ENCODE measurements at regions not wholly inside any gene's neighbourhood (a gene's known extent, or its start where the extent isn't known, plus 50 kb on each side); places are given as distances from the start of the nearest gene placed in this dataset.

GRCh38 chr2:104179644-104180043 is 674.3 kb upstream of the POU3F3 start:
- Histone ChIP-seq H3K4me1 (ENCODE audit: control insufficient read depth in 2 of 2, insufficient read depth in 2 of 2, low read length in 1 of 2) (no peaks in the 10 kb centered on the region), H3K9me3 (ENCODE audit: control insufficient read depth in 2 of 2, insufficient read depth in 1 of 2, low read depth in 1 of 2, low read length in 1 of 2) (peaks cover 3 to 7% of the 10 kb centered on the region in 2 donors), H3K27me3 (ENCODE audit: control insufficient read depth in 1 of 2, insufficient read depth in 2 of 2, low read length in 2 of 2) (no peaks in the 10 kb centered on the region), H3K4me3 (ENCODE audit: low read depth in 1 of 2, low read length in 2 of 2) (no peak overlapping the region), H3K27ac (ENCODE audit: low read depth in 2 of 2, low read length in 1 of 2) (no peak overlapping the region), H3K36me3 (ENCODE audit: control insufficient read depth in 2 of 2, insufficient read depth in 2 of 2, low read length in 1 of 2) (no peaks in the 10 kb centered on the region)
- 97 to 98% methylated on average over 1 of the region's 1 CpG for WGBS, 2 donors

DNA sequence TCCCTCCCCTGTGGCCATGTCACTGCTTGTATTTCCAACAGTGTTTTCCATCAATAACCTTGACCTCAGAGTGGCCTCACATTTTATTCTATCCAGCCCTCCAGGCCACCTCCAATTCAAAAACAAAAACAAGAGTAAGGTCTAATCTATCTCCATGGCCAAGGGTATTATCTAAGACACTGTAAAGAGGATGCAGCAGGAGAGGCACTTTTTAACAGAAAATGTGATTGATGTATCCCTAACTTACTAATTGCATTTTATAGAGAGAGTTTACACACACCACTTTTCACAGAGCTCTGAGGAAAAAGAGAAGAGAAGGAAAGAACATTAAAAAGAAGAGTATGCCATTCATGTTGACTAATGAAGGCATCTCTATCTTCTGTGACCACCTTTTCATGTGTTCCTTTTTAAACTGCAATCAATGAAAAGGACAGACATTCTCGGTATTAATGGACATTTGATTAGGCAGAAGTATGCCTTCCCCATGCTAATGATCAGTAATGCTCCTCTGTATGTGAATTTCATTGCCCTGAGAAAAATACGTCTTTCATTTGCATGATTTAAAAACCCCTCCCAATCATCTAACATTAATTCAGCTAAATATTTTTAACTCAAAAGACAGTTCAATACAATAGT is 653.3 kb upstream of the POU3F3 start:
- H3K4me1 ChIP-seq (ENCODE audit: control insufficient read depth in 2 of 2, insufficient read depth in 2 of 2, low read length in 1 of 2) = no peaks in the 10 kb centered on the region
- H3K27ac ChIP-seq (ENCODE audit: low read depth in 2 of 2, low read length in 1 of 2) = no peak overlapping the region
- H3K9me3 ChIP-seq (ENCODE audit: control insufficient read depth in 2 of 2, insufficient read depth in 1 of 2, low read depth in 1 of 2, low read length in 1 of 2) = no peaks in the 10 kb centered on the region
- no peaks in the 10 kb centered on the region for H3K36me3 ChIP-seq (ENCODE audit: control insufficient read depth in 2 of 2, insufficient read depth in 2 of 2, low read length in 1 of 2)
- WGBS, 2 donors = 71 to 82% methylated on average over 2 of the region's 2 CpGs
- no peaks in the 10 kb centered on the region for H3K27me3 ChIP-seq (ENCODE audit: control insufficient read depth in 1 of 2, insufficient read depth in 2 of 2, low read length in 2 of 2)
- no peak overlapping the region for H3K4me3 ChIP-seq (ENCODE audit: low read depth in 1 of 2, low read length in 2 of 2)

- no peaks in the 10 kb centered on the region for H3K27me3 ChIP-seq (ENCODE audit: control insufficient read depth in 1 of 2, insufficient read depth in 2 of 2, low read length in 2 of 2)
- no peak overlapping the region for H3K4me3 ChIP-seq (ENCODE audit: low read depth in 1 of 2, low read length in 2 of 2)
- H3K27ac ChIP-seq (ENCODE audit: low read depth in 2 of 2, low read length in 1 of 2) = no peak overlapping the region
- H3K9me3 ChIP-seq (ENCODE audit: control insufficient read depth in 2 of 2, insufficient read depth in 1 of 2, low read depth in 1 of 2, low read length in 1 of 2) = no peaks in the 10 kb centered on the region
- WGBS, 2 donors = 76 to 78% methylated on average over 8 of the region's 8 CpGs
- H3K36me3 ChIP-seq (ENCODE audit: control insufficient read depth in 2 of 2, insufficient read depth in 2 of 2, low read length in 1 of 2) = no peaks in the 10 kb centered on the region
- H3K4me1 ChIP-seq (ENCODE audit: control insufficient read depth in 2 of 2, insufficient read depth in 2 of 2, low read length in 1 of 2) = no peaks in the 10 kb centered on the region
Measured at GRCh38 chr2:104213758-104214157, 640.2 kb upstream of the POU3F3 start.

DNA sequence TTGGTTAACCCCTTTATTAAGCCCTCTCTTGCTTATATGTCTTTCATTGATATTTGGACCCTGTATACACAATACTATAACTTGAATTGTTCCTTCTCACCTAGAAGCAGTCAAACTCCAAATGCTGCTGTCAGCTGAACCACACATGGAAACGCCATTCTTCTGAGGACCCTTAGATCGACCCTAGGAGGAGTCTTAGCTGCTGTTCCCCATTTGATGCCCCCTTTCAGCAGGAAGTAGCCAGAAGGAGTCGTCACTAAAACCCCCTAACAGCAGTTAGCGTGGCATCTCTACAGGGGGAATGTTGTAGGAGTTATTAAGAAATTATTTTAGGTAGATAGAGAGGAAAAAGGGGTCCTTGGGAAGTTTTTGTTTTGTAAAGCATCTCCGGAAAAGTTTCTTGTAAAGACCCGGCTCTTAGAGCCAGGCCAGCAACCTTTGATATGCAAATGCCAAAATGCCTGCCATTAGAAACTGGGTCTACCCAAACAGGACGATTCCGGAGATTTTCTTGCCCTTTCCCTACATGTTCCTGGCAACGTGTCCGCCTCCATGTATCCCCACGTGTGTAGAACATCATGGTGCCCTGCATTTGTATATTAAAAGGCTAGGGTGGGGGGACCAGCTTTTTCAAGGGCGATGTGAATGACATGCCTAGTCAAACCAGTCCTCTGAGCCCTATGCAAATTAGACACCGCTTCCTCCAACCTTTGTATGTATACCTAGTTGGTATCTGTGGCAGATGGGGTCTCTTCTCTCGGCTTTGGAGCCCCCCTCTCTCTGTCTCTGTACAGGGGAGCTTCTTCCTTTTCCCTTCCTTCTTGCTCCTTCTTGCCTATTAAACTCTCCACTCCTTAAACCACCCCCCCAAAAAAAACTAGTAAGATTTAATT is 638.4 kb upstream of the POU3F3 start:
- WGBS, 2 donors = 35 to 40% methylated on average over 14 of the region's 14 CpGs
- Histone ChIP-seq H3K36me3 (ENCODE audit: control insufficient read depth in 2 of 2, insufficient read depth in 2 of 2, low read length in 1 of 2) (no peaks in the 10 kb centered on the region), H3K27ac (ENCODE audit: low read depth in 2 of 2, low read length in 1 of 2) (no peak overlapping the region), H3K4me3 (ENCODE audit: low read depth in 1 of 2, low read length in 2 of 2) (no peak overlapping the region), H3K9me3 (ENCODE audit: control insufficient read depth in 2 of 2, insufficient read depth in 1 of 2, low read depth in 1 of 2, low read length in 1 of 2) (no peaks in the 10 kb centered on the region), H3K27me3 (ENCODE audit: control insufficient read depth in 1 of 2, insufficient read depth in 2 of 2, low read length in 2 of 2) (no peaks in the 10 kb centered on the region), H3K4me1 (ENCODE audit: control insufficient read depth in 2 of 2, insufficient read depth in 2 of 2, low read length in 1 of 2) (no peaks in the 10 kb centered on the region)

DNA sequence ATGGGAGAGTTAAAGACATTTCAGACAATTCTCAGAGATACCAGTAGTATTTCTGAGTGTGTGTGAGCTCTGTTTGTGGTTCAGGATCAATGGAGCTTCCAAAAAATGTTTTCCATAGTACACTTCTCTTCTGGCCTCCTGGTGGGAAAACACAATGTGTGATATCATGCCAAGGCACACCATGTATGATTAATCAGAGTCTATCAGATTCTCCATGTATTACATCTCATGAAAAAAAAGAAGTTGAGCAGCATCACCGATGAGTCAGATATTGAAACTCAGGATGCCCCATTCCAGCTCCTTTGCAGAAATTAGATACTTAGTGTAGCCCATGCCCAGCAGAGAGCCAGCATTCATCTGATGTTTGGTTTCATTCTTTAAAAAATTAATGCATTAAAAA is 620.3 kb upstream of the POU3F3 start:
- Histone ChIP-seq H3K4me1 (ENCODE audit: control insufficient read depth in 2 of 2, insufficient read depth in 2 of 2, low read length in 1 of 2) (no peaks in the 10 kb centered on the region), H3K9me3 (ENCODE audit: control insufficient read depth in 2 of 2, insufficient read depth in 1 of 2, low read depth in 1 of 2, low read length in 1 of 2) (peaks cover 0 to 2% of the 10 kb centered on the region in 2 donors), H3K36me3 (ENCODE audit: control insufficient read depth in 2 of 2, insufficient read depth in 2 of 2, low read length in 1 of 2) (no peaks in the 10 kb centered on the region), H3K27me3 (ENCODE audit: control insufficient read depth in 1 of 2, insufficient read depth in 2 of 2, low read length in 2 of 2) (no peaks in the 10 kb centered on the region), H3K27ac (ENCODE audit: low read depth in 2 of 2, low read length in 1 of 2) (no peak overlapping the region), H3K4me3 (ENCODE audit: low read depth in 1 of 2, low read length in 2 of 2) (no peak overlapping the region)
- 86 to 95% methylated on average over 1 of the region's 1 CpG for WGBS, 2 donors

DNA sequence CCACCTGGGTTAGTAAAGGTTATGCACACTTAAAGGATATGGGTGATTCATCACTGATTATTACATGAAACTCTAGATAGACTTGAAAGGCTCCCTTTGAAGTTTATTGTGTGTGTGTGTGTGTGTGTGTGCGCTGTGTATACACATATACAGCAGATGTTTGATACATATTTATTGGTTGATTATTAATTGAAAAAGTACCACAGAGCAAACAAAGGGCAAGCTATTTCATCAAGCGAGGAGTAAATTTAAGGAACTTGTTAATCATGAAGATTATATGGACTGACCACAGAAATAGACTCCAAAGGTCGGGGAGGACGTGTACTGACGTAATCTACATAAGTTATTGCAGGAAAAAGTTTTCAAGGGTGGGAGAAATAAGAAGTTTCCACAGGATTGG is 617.4 kb upstream of the POU3F3 start:
- H3K4me3 ChIP-seq (ENCODE audit: low read depth in 1 of 2, low read length in 2 of 2) = no peak overlapping the region
- peaks cover 2 to 4% of the 10 kb centered on the region in 2 donors for H3K9me3 ChIP-seq (ENCODE audit: control insufficient read depth in 2 of 2, insufficient read depth in 1 of 2, low read depth in 1 of 2, low read length in 1 of 2)
- H3K36me3 ChIP-seq (ENCODE audit: control insufficient read depth in 2 of 2, insufficient read depth in 2 of 2, low read length in 1 of 2) = no peaks in the 10 kb centered on the region
- H3K4me1 ChIP-seq (ENCODE audit: control insufficient read depth in 2 of 2, insufficient read depth in 2 of 2, low read length in 1 of 2) = no peaks in the 10 kb centered on the region
- WGBS, 2 donors = 68 to 79% methylated on average over 5 of the region's 5 CpGs
- no peak overlapping the region for H3K27ac ChIP-seq (ENCODE audit: low read depth in 2 of 2, low read length in 1 of 2)
- H3K27me3 ChIP-seq (ENCODE audit: control insufficient read depth in 1 of 2, insufficient read depth in 2 of 2, low read length in 2 of 2) = no peaks in the 10 kb centered on the region

DNA sequence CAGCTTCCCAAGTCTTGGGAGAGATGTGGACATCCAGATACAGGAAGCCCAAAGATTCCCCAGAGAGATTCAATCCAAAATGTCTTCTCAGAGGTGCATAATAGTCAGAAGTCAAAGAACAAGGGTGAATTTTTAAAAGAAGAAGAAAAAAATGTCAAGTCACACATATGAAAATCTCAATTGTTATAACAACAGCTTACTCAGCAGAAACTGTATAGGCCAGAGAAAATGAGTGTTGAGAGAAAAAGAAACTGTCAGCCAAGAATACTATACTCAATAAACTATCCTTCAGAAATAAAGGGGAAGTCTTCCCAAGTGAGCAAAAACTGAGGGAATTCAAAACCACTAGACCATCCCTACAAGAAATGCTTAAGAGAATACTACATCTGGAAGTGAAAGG is 612.9 kb upstream of the POU3F3 start:
- H3K27me3 ChIP-seq (ENCODE audit: control insufficient read depth in 1 of 2, insufficient read depth in 2 of 2, low read length in 2 of 2) = no peaks in the 10 kb centered on the region
- H3K4me1 ChIP-seq (ENCODE audit: control insufficient read depth in 2 of 2, insufficient read depth in 2 of 2, low read length in 1 of 2) = no peaks in the 10 kb centered on the region
- H3K36me3 ChIP-seq (ENCODE audit: control insufficient read depth in 2 of 2, insufficient read depth in 2 of 2, low read length in 1 of 2) = no peaks in the 10 kb centered on the region
- H3K27ac ChIP-seq (ENCODE audit: low read depth in 2 of 2, low read length in 1 of 2) = no peak overlapping the region
- no peak overlapping the region for H3K4me3 ChIP-seq (ENCODE audit: low read depth in 1 of 2, low read length in 2 of 2)
- peaks cover 0 to 4% of the 10 kb centered on the region in 2 donors for H3K9me3 ChIP-seq (ENCODE audit: control insufficient read depth in 2 of 2, insufficient read depth in 1 of 2, low read depth in 1 of 2, low read length in 1 of 2)

DNA sequence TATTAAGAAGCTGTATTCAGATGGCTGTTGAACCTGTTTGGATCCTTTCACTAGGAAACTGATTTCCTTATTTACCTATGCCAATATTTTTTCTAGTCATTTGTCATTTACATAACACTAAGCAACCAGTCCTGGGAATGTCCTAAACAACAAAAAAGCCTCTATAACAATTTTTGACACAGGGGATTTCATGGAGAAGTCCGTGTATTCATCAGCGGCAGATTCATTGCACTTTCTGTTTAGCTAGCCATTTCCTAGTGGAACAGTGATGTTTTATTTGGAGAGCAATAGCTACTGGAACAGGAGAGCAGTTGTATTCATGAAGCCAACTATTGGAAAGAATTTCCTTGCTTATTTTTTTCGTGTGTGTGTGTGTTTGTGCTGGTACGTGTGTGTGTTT is 604.3 kb upstream of the POU3F3 start:
- Histone ChIP-seq H3K9me3 (ENCODE audit: control insufficient read depth in 2 of 2, insufficient read depth in 1 of 2, low read depth in 1 of 2, low read length in 1 of 2) (peaks cover 2 to 9% of the 10 kb centered on the region in 2 donors), H3K27me3 (ENCODE audit: control insufficient read depth in 1 of 2, insufficient read depth in 2 of 2, low read length in 2 of 2) (no peaks in the 10 kb centered on the region), H3K4me3 (ENCODE audit: low read depth in 1 of 2, low read length in 2 of 2) (no peak overlapping the region), H3K36me3 (ENCODE audit: control insufficient read depth in 2 of 2, insufficient read depth in 2 of 2, low read length in 1 of 2) (no peaks in the 10 kb centered on the region), H3K27ac (ENCODE audit: low read depth in 2 of 2, low read length in 1 of 2) (no peak overlapping the region), H3K4me1 (ENCODE audit: control insufficient read depth in 2 of 2, insufficient read depth in 2 of 2, low read length in 1 of 2) (no peaks in the 10 kb centered on the region)
- 51 to 55% methylated on average over 4 of the region's 4 CpGs for whole genome bisulfite sequencing, 2 donors

DNA sequence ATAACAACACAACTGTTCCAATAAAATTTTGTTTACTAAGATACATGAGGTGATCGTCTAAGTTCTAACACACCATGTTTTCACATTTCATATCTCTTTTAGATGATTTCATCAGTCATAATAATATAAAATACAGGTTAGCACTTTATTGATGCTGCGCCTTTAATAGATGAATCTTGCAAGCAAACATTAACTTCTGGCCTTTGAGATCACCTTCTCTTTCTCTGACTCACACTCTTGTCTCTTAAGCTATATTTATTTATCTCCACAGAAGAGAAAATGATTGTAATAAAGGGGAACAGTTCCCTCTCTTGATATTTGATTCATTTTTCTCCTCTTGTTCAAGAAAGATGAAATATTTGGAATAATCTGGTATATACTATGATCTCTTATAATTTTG is 603.3 kb upstream of the POU3F3 start:
- WGBS, 2 donors = 81 to 82% methylated on average over 2 of the region's 2 CpGs
- H3K27me3 ChIP-seq (ENCODE audit: control insufficient read depth in 1 of 2, insufficient read depth in 2 of 2, low read length in 2 of 2) = no peaks in the 10 kb centered on the region
- no peak overlapping the region for H3K4me3 ChIP-seq (ENCODE audit: low read depth in 1 of 2, low read length in 2 of 2)
- H3K4me1 ChIP-seq (ENCODE audit: control insufficient read depth in 2 of 2, insufficient read depth in 2 of 2, low read length in 1 of 2) = no peaks in the 10 kb centered on the region
- no peak overlapping the region for H3K27ac ChIP-seq (ENCODE audit: low read depth in 2 of 2, low read length in 1 of 2)
- peaks cover 2 to 9% of the 10 kb centered on the region in 2 donors for H3K9me3 ChIP-seq (ENCODE audit: control insufficient read depth in 2 of 2, insufficient read depth in 1 of 2, low read depth in 1 of 2, low read length in 1 of 2)
- H3K36me3 ChIP-seq (ENCODE audit: control insufficient read depth in 2 of 2, insufficient read depth in 2 of 2, low read length in 1 of 2) = no peaks in the 10 kb centered on the region

DNA sequence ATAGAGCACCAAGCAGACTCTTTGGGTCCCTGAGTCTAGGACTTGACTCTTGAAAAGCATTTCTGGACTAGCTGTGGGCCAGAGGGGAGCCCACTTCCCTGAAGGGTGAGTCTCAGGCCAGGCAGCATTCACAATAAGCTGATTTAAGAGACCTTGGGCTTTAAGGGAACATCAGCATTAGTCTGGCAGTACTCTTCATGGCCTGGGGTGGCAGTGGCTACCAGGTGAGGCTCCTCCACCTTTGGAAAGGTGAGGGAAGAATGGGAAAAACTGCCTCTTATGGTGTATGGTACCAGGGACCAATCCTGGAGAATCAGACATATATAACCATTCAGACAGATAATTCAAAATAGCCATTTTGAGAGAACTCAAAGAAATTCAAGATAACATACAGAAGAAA is 599.9 kb upstream of the POU3F3 start:
- Histone ChIP-seq H3K27me3 (ENCODE audit: control insufficient read depth in 1 of 2, insufficient read depth in 2 of 2, low read length in 2 of 2) (no peaks in the 10 kb centered on the region), H3K4me1 (ENCODE audit: control insufficient read depth in 2 of 2, insufficient read depth in 2 of 2, low read length in 1 of 2) (no peaks in the 10 kb centered on the region), H3K4me3 (ENCODE audit: low read depth in 1 of 2, low read length in 2 of 2) (no peak overlapping the region), H3K36me3 (ENCODE audit: control insufficient read depth in 2 of 2, insufficient read depth in 2 of 2, low read length in 1 of 2) (no peaks in the 10 kb centered on the region), H3K27ac (ENCODE audit: low read depth in 2 of 2, low read length in 1 of 2) (no peak overlapping the region), H3K9me3 (ENCODE audit: control insufficient read depth in 2 of 2, insufficient read depth in 1 of 2, low read depth in 1 of 2, low read length in 1 of 2) (peaks cover 2 to 9% of the 10 kb centered on the region in 2 donors)
